GM18502 (cell line): ENCODE measurements at regions not wholly inside any gene's neighbourhood (a gene's known extent, or its start where the extent isn't known, plus 50 kb on each side); places are given as distances from the start of the nearest gene placed in this dataset.

Experiments
- ATAC-seq: cut with Tn5 transposase; IDR thresholded peaks from one replicate; pipeline ENCODE4 v1.9.1; 2021; ENCODE audit warnings: mild to moderate bottlenecking; ENCODE audit not compliant: unreplicated experiment, poor library complexity

GRCh38 chr16:66155933-66156332 lies 210.6 kb upstream of the CDH5 start:
- peak; percentile 81 for ATAC-seq

- ATAC-seq, result no peak
These were observed 211.7 kb upstream of the CDH5 start for GRCh38 chr16:66154801-66155200.

- ATAC-seq, result no peak
These were observed 213.6 kb upstream of the CDH5 start for GRCh38 chr16:66152823-66153393.

- ATAC-seq, result no peak
These were observed 214.3 kb upstream of the CDH5 start for GRCh38 chr16:66152181-66152580.

- no peak for ATAC-seq
These were observed 215.6 kb upstream of the CDH5 start for GRCh38 chr16:66150698-66151482.

GRCh38 chr16:66147291-66147690 lies 219.2 kb upstream of the CDH5 start:
- no peak for ATAC-seq

GRCh38 chr16:66146798-66147197 lies 219.7 kb upstream of the CDH5 start:
- no peak for ATAC-seq

GRCh38 chr16:66144641-66145040 lies 221.8 kb upstream of the CDH5 start:
- no peak for ATAC-seq

- no peak for ATAC-seq
These were observed 223.1 kb upstream of the CDH5 start for GRCh38 chr16:66143415-66143814.

GRCh38 chr16:66141885-66142284 lies 224.6 kb upstream of the CDH5 start:
- no peak for ATAC-seq

GRCh38 chr16:66137853-66138252 lies 228.6 kb upstream of the CDH5 start:
- ATAC-seq, result no peak

- ATAC-seq, result no peak
These were observed 229.7 kb upstream of the CDH5 start for GRCh38 chr16:66136841-66137240.

- no peak for ATAC-seq
These were observed 230.7 kb upstream of the CDH5 start for GRCh38 chr16:66135838-66136237.

- no peak for ATAC-seq
These were observed 231.1 kb upstream of the CDH5 start for GRCh38 chr16:66135421-66135831.

- no peak for ATAC-seq
These were observed 231.6 kb upstream of the CDH5 start for GRCh38 chr16:66134875-66135274.

- no peak for ATAC-seq
These were observed 232.7 kb upstream of the CDH5 start for GRCh38 chr16:66133643-66134338.

GRCh38 chr16:66131895-66132294 lies 234.6 kb upstream of the CDH5 start:
- ATAC-seq, result no peak

GRCh38 chr16:66131156-66131807 lies 235.2 kb upstream of the CDH5 start:
- no peak for ATAC-seq

- ATAC-seq, result no peak
These were observed 236.1 kb upstream of the CDH5 start for GRCh38 chr16:66130296-66130905.

GRCh38 chr16:66129196-66129595 lies 237.3 kb upstream of the CDH5 start:
- ATAC-seq, result no peak

GRCh38 chr16:66128371-66128770 lies 238.1 kb upstream of the CDH5 start:
- no peak for ATAC-seq
